ENCODE measurements at regions not wholly inside any gene's neighbourhood (a gene's known extent, or its start where the extent isn't known, plus 50 kb on each side); places are given as distances from the start of the nearest gene placed in this dataset.
A peak's percentile ranks its signal among the peaks of the same experiment; 100 is the strongest.

- TF ChIP-seq GATA3 (IDR thresholded peaks at IDR 0.05; ENCODE audit: low read depth, low read length) (no peak), GATA2 (IDR thresholded peaks at IDR 0.05; ENCODE audit: low read depth, low read length) (no peak)
These were observed 193.9 kb upstream of the PHF14 start for GRCh38 chr7:10779465-10780399.

GRCh38 chr7:10780400-10780747 is 193.3 kb upstream of the PHF14 start:
- TF ChIP-seq GATA2 (IDR thresholded peaks at IDR 0.05; ENCODE audit: low read depth, low read length) (no peak), GATA3 (IDR thresholded peaks at IDR 0.05; ENCODE audit: low read depth, low read length) (no peak)

GRCh38 chr7:10789170-10789569 is 184.5 kb upstream of the PHF14 start:
- TF ChIP-seq GATA2 (IDR thresholded peaks at IDR 0.05; ENCODE audit: low read depth, low read length) = no peak
- no peak for TF ChIP-seq GATA3 (IDR thresholded peaks at IDR 0.05; ENCODE audit: low read depth, low read length)

- TF ChIP-seq GATA3 (IDR thresholded peaks at IDR 0.05; ENCODE audit: low read depth, low read length) (no peak), GATA2 (IDR thresholded peaks at IDR 0.05; ENCODE audit: low read depth, low read length) (no peak)
These were observed 182.8 kb upstream of the PHF14 start for GRCh38 chr7:10790910-10791309.

- TF ChIP-seq GATA3 (IDR thresholded peaks at IDR 0.05; ENCODE audit: low read depth, low read length) (no peak), GATA2 (IDR thresholded peaks at IDR 0.05; ENCODE audit: low read depth, low read length) (no peak)
These were observed 179.5 kb upstream of the PHF14 start for GRCh38 chr7:10793995-10794775.

GRCh38 chr7:10797157-10797556 is 176.5 kb upstream of the PHF14 start:
- TF ChIP-seq GATA3 (IDR thresholded peaks at IDR 0.05; ENCODE audit: low read depth, low read length) = no peak
- no peak for TF ChIP-seq GATA2 (IDR thresholded peaks at IDR 0.05; ENCODE audit: low read depth, low read length)

- TF ChIP-seq GATA2 (IDR thresholded peaks at IDR 0.05; ENCODE audit: low read depth, low read length) = no peak
- TF ChIP-seq GATA3 (IDR thresholded peaks at IDR 0.05; ENCODE audit: low read depth, low read length) = no peak
These were observed 175.6 kb upstream of the PHF14 start for GRCh38 chr7:10798044-10798443.

- no peak for TF ChIP-seq GATA2 (IDR thresholded peaks at IDR 0.05; ENCODE audit: low read depth, low read length)
- TF ChIP-seq GATA3 (IDR thresholded peaks at IDR 0.05; ENCODE audit: low read depth, low read length) = no peak
These were observed 174.2 kb upstream of the PHF14 start for GRCh38 chr7:10799475-10799874.

- no peak for TF ChIP-seq GATA3 (IDR thresholded peaks at IDR 0.05; ENCODE audit: low read depth, low read length)
- TF ChIP-seq GATA2 (IDR thresholded peaks at IDR 0.05; ENCODE audit: low read depth, low read length) = no peak
These were observed 171.7 kb upstream of the PHF14 start for GRCh38 chr7:10802011-10802410.

- TF ChIP-seq GATA3 (IDR thresholded peaks at IDR 0.05; ENCODE audit: low read depth, low read length) = no peak
These were observed 171.1 kb upstream of the PHF14 start for GRCh38 chr7:10802526-10802925.

GRCh38 chr7:10803720-10804119 is 170.0 kb upstream of the PHF14 start:
- TF ChIP-seq GATA3 (IDR thresholded peaks at IDR 0.05; ENCODE audit: low read depth, low read length) (peak; percentile 74), GATA2 (IDR thresholded peaks at IDR 0.05; ENCODE audit: low read depth, low read length) (peak; percentile 93)

- no peak for TF ChIP-seq GATA2 (IDR thresholded peaks at IDR 0.05; ENCODE audit: low read depth, low read length)
- TF ChIP-seq GATA3 (IDR thresholded peaks at IDR 0.05; ENCODE audit: low read depth, low read length) = no peak
These were observed 168.9 kb upstream of the PHF14 start for GRCh38 chr7:10804770-10805169.

GRCh38 chr7:10815546-10815945 is 158.1 kb upstream of the PHF14 start:
- no peak for TF ChIP-seq GATA2 (IDR thresholded peaks at IDR 0.05; ENCODE audit: low read depth, low read length)
- no peak for TF ChIP-seq GATA3 (IDR thresholded peaks at IDR 0.05; ENCODE audit: low read depth, low read length)

GRCh38 chr7:10821156-10821555 is 152.5 kb upstream of the PHF14 start:
- TF ChIP-seq GATA3 (IDR thresholded peaks at IDR 0.05; ENCODE audit: low read depth, low read length) = no peak

GRCh38 chr7:10824154-10824553 is 149.5 kb upstream of the PHF14 start:
- no peak for TF ChIP-seq GATA3 (IDR thresholded peaks at IDR 0.05; ENCODE audit: low read depth, low read length)
- no peak for TF ChIP-seq GATA2 (IDR thresholded peaks at IDR 0.05; ENCODE audit: low read depth, low read length)
